ENCODE measurements at regions not wholly inside any gene's neighbourhood (a gene's known extent, or its start where the extent isn't known, plus 50 kb on each side); places are given as distances from the start of the nearest gene placed in this dataset.

- H3K4me3 ChIP-seq (ENCODE audit: low read depth, low read length) = no peak overlapping the region
- TF ChIP-seq CTCF (IDR thresholded peaks at IDR 0.05; ENCODE audit: low read depth, low read length) = no peak
- DNase-seq = no peak
- H3K9me3 ChIP-seq = no peaks in the 10 kb centered on the region
- no peaks in the 10 kb centered on the region for H3K36me3 ChIP-seq
- 0 out of 2 replicates have a peak, but pooled peaks cover 4% of the 10 kb centered on the region for H3K27me3 ChIP-seq
- no peaks in the 10 kb centered on the region for H3K4me1 ChIP-seq
These were observed 473.1 kb upstream of the FANCL start for GRCh38 chr2:58714238-58714637.

- H3K4me1 ChIP-seq = no peaks in the 10 kb centered on the region
- no peak for TF ChIP-seq CTCF (IDR thresholded peaks at IDR 0.05; ENCODE audit: low read depth, low read length)
- H3K9me3 ChIP-seq = no peaks in the 10 kb centered on the region
- no peak overlapping the region for H3K4me3 ChIP-seq (ENCODE audit: low read depth, low read length)
- no peak for DNase-seq
- H3K27me3 ChIP-seq = 0 out of 2 replicates have a peak, but pooled peaks cover 4% of the 10 kb centered on the region
- no peaks in the 10 kb centered on the region for H3K36me3 ChIP-seq
These were observed 469.7 kb upstream of the FANCL start for GRCh38 chr2:58710795-58711279.

- DNase-seq = no peak
- Histone ChIP-seq H3K36me3 (no peaks in the 10 kb centered on the region), H3K4me1 (no peaks in the 10 kb centered on the region), H3K27me3 (0 out of 2 replicates have a peak, but pooled peaks cover 4% of the 10 kb centered on the region), H3K9me3 (no peaks in the 10 kb centered on the region), H3K4me3 (ENCODE audit: low read depth, low read length) (no peak overlapping the region)
- no peak for TF ChIP-seq CTCF (IDR thresholded peaks at IDR 0.05; ENCODE audit: low read depth, low read length)
These were observed 468.7 kb upstream of the FANCL start for GRCh38 chr2:58709687-58710354.

- Histone ChIP-seq H3K4me1 (no peaks in the 10 kb centered on the region), H3K27me3 (0 out of 2 replicates have a peak, but pooled peaks cover 4% of the 10 kb centered on the region), H3K9me3 (no peaks in the 10 kb centered on the region), H3K36me3 (no peaks in the 10 kb centered on the region), H3K4me3 (ENCODE audit: low read depth, low read length) (no peak overlapping the region)
- DNase-seq = no peak
- no peak for TF ChIP-seq CTCF (IDR thresholded peaks at IDR 0.05; ENCODE audit: low read depth, low read length)
These were observed 468.1 kb upstream of the FANCL start for GRCh38 chr2:58709274-58709673.

GRCh38 chr2:58708565-58708964 is 467.4 kb upstream of the FANCL start:
- no peaks in the 10 kb centered on the region for H3K36me3 ChIP-seq
- no peak for TF ChIP-seq CTCF (IDR thresholded peaks at IDR 0.05; ENCODE audit: low read depth, low read length)
- no peaks in the 10 kb centered on the region for H3K4me1 ChIP-seq
- H3K4me3 ChIP-seq (ENCODE audit: low read depth, low read length) = no peak overlapping the region
- no peaks in the 10 kb centered on the region for H3K27me3 ChIP-seq
- DNase-seq = no peak
- H3K9me3 ChIP-seq = no peaks in the 10 kb centered on the region

- Histone ChIP-seq H3K36me3 (no peaks in the 10 kb centered on the region), H3K27me3 (no peaks in the 10 kb centered on the region), H3K9me3 (no peaks in the 10 kb centered on the region), H3K4me1 (no peaks in the 10 kb centered on the region), H3K4me3 (ENCODE audit: low read depth, low read length) (no peak overlapping the region)
- no peak for TF ChIP-seq CTCF (IDR thresholded peaks at IDR 0.05; ENCODE audit: low read depth, low read length)
- DNase-seq = no peak
These were observed 461.3 kb upstream of the FANCL start for GRCh38 chr2:58702302-58702885.

Data from BE2C (cell line).